CD4-positive, CD25-positive, alpha-beta regulatory T cell (primary cell): ENCODE measurements at regions not wholly inside any gene's neighbourhood (a gene's known extent, or its start where the extent isn't known, plus 50 kb on each side); places are given as distances from the start of the nearest gene placed in this dataset.
A peak's percentile ranks its signal among the peaks of the same experiment; 100 is the strongest.

Experiments
- ATAC-seq, 2 donors: fragments of 150-1000 bp; cut with Tn5 transposase; one replicate each; pipeline ENCODE4 v1.10.0; 2021; ENCODE audit warnings: low read depth in 2 of 2, moderate number of reproducible peaks in 2 of 2, moderate library complexity in 1 of 2
- DNase-seq, 3 donors: peaks; one replicate each; pipeline versions ENCODE4 v3.0.0 to v3.0.0-alpha.2; 2012 to 2022; ENCODE audit warnings: mixed read lengths in 1 of 3
- H3K27ac ChIP-seq: one replicate; pipeline ENCODE4 v1.7.0; 2013; ENCODE audit warnings: mild to moderate bottlenecking, low read length; ENCODE audit not compliant: insufficient read depth, poor library complexity, severe bottlenecking
- H3K27me3 ChIP-seq: one replicate; pipeline ENCODE4 v1.7.0; 2013; ENCODE audit warnings: low read length; ENCODE audit not compliant: control insufficient read depth, insufficient read depth
- H3K36me3 ChIP-seq: one replicate; pipeline ENCODE4 v1.7.0; 2013; ENCODE audit warnings: mild to moderate bottlenecking, low read length, moderate library complexity; ENCODE audit not compliant: control insufficient read depth, insufficient read depth
- H3K4me1 ChIP-seq: 2 replicates; pipeline ENCODE4 v1.7.0; 2013; ENCODE audit warnings: mild to moderate bottlenecking, low read length; ENCODE audit not compliant: insufficient read depth, control insufficient read depth, poor library complexity, severe bottlenecking
- H3K4me3 ChIP-seq: one replicate; pipeline ENCODE4 v1.7.0; 2013; ENCODE audit warnings: low read depth, mild to moderate bottlenecking, low read length, moderate library complexity
- H3K9me3 ChIP-seq, 2 experiments: 1 replicate in 1 of 2; 2 replicates in 1 of 2; pipeline ENCODE4 v1.7.0; 2013; ENCODE audit warnings: low read length in 2 of 2, mild to moderate bottlenecking in 1 of 2, moderate library complexity in 1 of 2; ENCODE audit not compliant: control insufficient read depth in 2 of 2
- H3K27ac Mint-ChIP-seq, 3 donors: one replicate each; pipeline ENCODE4 v1.8.0; 2020 to 2022; ENCODE audit warnings: mild to moderate bottlenecking in 3 of 3, mixed read lengths in 3 of 3, moderate library complexity in 2 of 3
- H3K27me3 Mint-ChIP-seq: one replicate; pipeline ENCODE4 v1.8.0; 2022; ENCODE audit warnings: mild to moderate bottlenecking, mixed read lengths
- H3K36me3 Mint-ChIP-seq: one replicate; pipeline ENCODE4 v1.8.0; 2020; ENCODE audit warnings: mixed read lengths
- H3K4me1 Mint-ChIP-seq, 4 donors: one replicate each; pipeline ENCODE4 v1.8.0; 2020 to 2022; ENCODE audit warnings: mixed read lengths in 4 of 4, mild to moderate bottlenecking in 1 of 4
- H3K4me3 Mint-ChIP-seq, 4 donors: one replicate each; pipeline ENCODE4 v1.8.0; 2020 to 2022; ENCODE audit warnings: mild to moderate bottlenecking in 4 of 4, mixed read lengths in 4 of 4, moderate library complexity in 3 of 4
- H3K9me3 Mint-ChIP-seq, 7 donors: one replicate each; pipeline ENCODE4 v1.8.0; 2020 to 2022; ENCODE audit warnings: mixed read lengths in 7 of 7, mild to moderate bottlenecking in 3 of 7, moderate library complexity in 2 of 7

GRCh38 chr21:25361765-25362164, 245.5 kb downstream of the MRPL39 start:
- Mint-ChIP-seq H3K27me3 (peaks cover 8% of the 10 kb centered on the region), H3K36me3 (no peaks in the 10 kb centered on the region), H3K4me3 (no peak overlapping the region), H3K9me3 (peaks cover 0 to 2% (median 0%) of the 10 kb centered on the region in 7 donors), H3K4me1 (no peaks in the 10 kb centered on the region), H3K27ac (no peak overlapping the region)
- DNase-seq: no peak
- no peaks in the 10 kb centered on the region for H3K9me3 ChIP-seq
- H3K27me3 ChIP-seq: no peaks in the 10 kb centered on the region
- H3K4me1 ChIP-seq: no peaks in the 10 kb centered on the region
- no peaks in the 10 kb centered on the region for H3K36me3 ChIP-seq
- no peak for ATAC-seq
- H3K4me3 ChIP-seq: no peak overlapping the region
- no peak overlapping the region for H3K27ac ChIP-seq

GRCh38 chr21:25361097-25361496, 246.2 kb downstream of the MRPL39 start:
- H3K4me3 Mint-ChIP-seq: no peak overlapping the region
- no peak overlapping the region for H3K27ac Mint-ChIP-seq
- ATAC-seq (no peak), DNase-seq (no peak)
- Histone ChIP-seq H3K27ac (no peak overlapping the region), H3K9me3 (no peaks in the 10 kb centered on the region), H3K4me1 (no peaks in the 10 kb centered on the region), H3K4me3 (no peak overlapping the region), H3K27me3 (no peaks in the 10 kb centered on the region), H3K36me3 (no peaks in the 10 kb centered on the region)
- H3K27me3 Mint-ChIP-seq: peaks cover 2% of the 10 kb centered on the region
- no peaks in the 10 kb centered on the region for H3K4me1 Mint-ChIP-seq
- no peaks in the 10 kb centered on the region for H3K36me3 Mint-ChIP-seq
- H3K9me3 Mint-ChIP-seq: peaks cover 0 to 2% (median 0%) of the 10 kb centered on the region in 7 donors

- H3K4me3 Mint-ChIP-seq: no peak overlapping the region
- no peaks in the 10 kb centered on the region for H3K36me3 ChIP-seq
- H3K27me3 ChIP-seq: no peaks in the 10 kb centered on the region
- H3K4me1 ChIP-seq: no peaks in the 10 kb centered on the region
- ATAC-seq (no peak), DNase-seq (no peak)
- no peaks in the 10 kb centered on the region for H3K36me3 Mint-ChIP-seq
- no peaks in the 10 kb centered on the region for H3K27me3 Mint-ChIP-seq
- H3K4me1 Mint-ChIP-seq: no peaks in the 10 kb centered on the region
- no peak overlapping the region for H3K4me3 ChIP-seq
- H3K27ac ChIP-seq: no peak overlapping the region
- no peaks in the 10 kb centered on the region for H3K9me3 ChIP-seq
- H3K9me3 Mint-ChIP-seq: peaks cover 0 to 3% (median 0%) of the 10 kb centered on the region in 7 donors
- H3K27ac Mint-ChIP-seq: no peak overlapping the region
These were observed 246.7 kb downstream of the MRPL39 start for GRCh38 chr21:25360593-25360992.

- Mint-ChIP-seq H3K27me3 (no peaks in the 10 kb centered on the region), H3K9me3 (peaks cover 0 to 7% (median 0%) of the 10 kb centered on the region in 7 donors), H3K27ac (no peak overlapping the region), H3K4me1 (no peaks in the 10 kb centered on the region), H3K36me3 (no peaks in the 10 kb centered on the region), H3K4me3 (no peak overlapping the region)
- DNase-seq (no peak), ATAC-seq (no peak)
- Histone ChIP-seq H3K4me3 (no peak overlapping the region), H3K27ac (no peak overlapping the region), H3K9me3 (no peaks in the 10 kb centered on the region), H3K4me1 (no peaks in the 10 kb centered on the region), H3K36me3 (no peaks in the 10 kb centered on the region), H3K27me3 (no peaks in the 10 kb centered on the region)
These were observed 247.6 kb downstream of the MRPL39 start for GRCh38 chr21:25359724-25360123.

GRCh38 chr21:25350056-25350455, 257.2 kb downstream of the MRPL39 start:
- H3K9me3 Mint-ChIP-seq: peaks cover 0 to 7% (median 0%) of the 10 kb centered on the region in 7 donors
- peaks cover 6% of the 10 kb centered on the region for H3K27me3 Mint-ChIP-seq
- H3K27ac Mint-ChIP-seq: no peak overlapping the region
- no peak overlapping the region for H3K4me3 ChIP-seq
- H3K9me3 ChIP-seq: no peaks in the 10 kb centered on the region
- H3K4me1 ChIP-seq: no peaks in the 10 kb centered on the region
- H3K27me3 ChIP-seq: peaks cover 2% of the 10 kb centered on the region
- no peak for ATAC-seq
- H3K36me3 Mint-ChIP-seq: no peaks in the 10 kb centered on the region
- no peak overlapping the region for H3K27ac ChIP-seq
- DNase-seq: peak in 1 of 3 donors; percentile 18
- H3K4me1 Mint-ChIP-seq: no peaks in the 10 kb centered on the region
- no peaks in the 10 kb centered on the region for H3K36me3 ChIP-seq
- H3K4me3 Mint-ChIP-seq: no peak overlapping the region

DNA sequence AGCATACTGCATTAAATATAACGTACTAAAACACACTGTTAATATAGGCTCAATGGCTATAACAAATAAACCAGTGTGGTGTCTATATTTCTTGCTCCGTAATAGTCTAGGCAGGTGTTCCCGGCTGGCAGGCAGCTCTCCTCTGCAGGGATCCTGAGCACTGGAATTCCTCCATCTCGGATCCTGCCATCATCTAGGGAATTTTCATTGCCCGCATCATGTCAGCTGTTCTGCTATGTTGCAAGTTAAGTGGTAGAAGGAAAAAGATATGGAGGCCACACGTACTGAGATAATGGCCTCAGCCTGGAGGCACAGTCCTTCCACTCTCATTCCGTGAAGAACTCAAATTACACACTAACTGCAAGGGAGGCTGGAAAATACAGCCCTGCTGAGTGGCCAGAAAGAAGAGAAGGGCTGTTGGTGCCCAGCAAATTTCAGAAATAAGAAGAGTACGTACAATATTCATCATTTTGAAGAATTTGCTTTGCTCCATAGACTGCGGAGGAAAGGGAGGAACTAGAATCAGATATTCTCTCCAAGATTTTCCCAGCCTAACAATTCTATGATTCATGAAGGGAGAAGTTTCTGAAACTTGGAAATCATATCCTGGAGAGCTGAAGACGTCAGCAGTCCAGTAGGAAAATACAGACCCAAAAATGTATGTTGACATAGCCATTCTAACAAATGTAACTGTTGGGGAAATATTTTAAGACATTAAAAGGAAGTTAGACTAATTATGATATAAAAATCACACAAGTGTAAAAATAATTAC, 263.3 kb downstream of the MRPL39 start:
- DNase-seq: no peak
- H3K36me3 ChIP-seq: no peaks in the 10 kb centered on the region
- no peak overlapping the region for H3K4me3 ChIP-seq
- no peaks in the 10 kb centered on the region for H3K9me3 ChIP-seq
- Mint-ChIP-seq H3K27me3 (peaks cover 9% of the 10 kb centered on the region), H3K27ac (no peak overlapping the region), H3K4me1 (no peaks in the 10 kb centered on the region), H3K9me3 (peaks cover 0 to 9% (median 0%) of the 10 kb centered on the region in 7 donors), H3K36me3 (no peaks in the 10 kb centered on the region), H3K4me3 (no peak overlapping the region)
- H3K27me3 ChIP-seq: no peaks in the 10 kb centered on the region
- ATAC-seq: no peak
- H3K4me1 ChIP-seq: no peaks in the 10 kb centered on the region
- H3K27ac ChIP-seq: no peak overlapping the region

DNA sequence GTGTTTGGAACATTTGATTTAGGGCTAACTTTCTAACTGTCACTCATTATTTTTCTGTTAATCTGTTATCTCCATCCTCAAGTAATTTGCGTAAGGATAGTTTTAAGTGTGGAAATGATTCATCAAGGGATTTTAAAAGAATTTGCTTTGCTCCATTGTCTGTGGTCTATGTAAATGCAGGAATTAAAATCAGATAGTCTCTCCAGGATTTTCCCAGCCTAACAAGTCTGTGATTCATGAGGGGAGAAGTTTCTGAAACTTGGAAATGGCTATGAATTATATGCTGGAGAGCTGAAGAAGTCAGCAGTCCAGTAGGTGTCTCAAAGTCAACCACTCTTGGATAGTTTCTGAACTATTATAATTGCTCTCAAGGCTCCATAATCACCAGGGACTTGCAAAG, 264.5 kb downstream of the MRPL39 start:
- H3K27ac ChIP-seq: no peak overlapping the region
- no peak overlapping the region for H3K4me3 ChIP-seq
- H3K9me3 ChIP-seq: no peaks in the 10 kb centered on the region
- H3K4me3 Mint-ChIP-seq: no peak overlapping the region
- H3K4me1 ChIP-seq: no peaks in the 10 kb centered on the region
- DNase-seq: no peak
- no peaks in the 10 kb centered on the region for H3K36me3 ChIP-seq
- H3K9me3 Mint-ChIP-seq: peaks cover 0 to 4% (median 0%) of the 10 kb centered on the region in 7 donors
- no peaks in the 10 kb centered on the region for H3K4me1 Mint-ChIP-seq
- H3K27ac Mint-ChIP-seq: no peak overlapping the region
- no peaks in the 10 kb centered on the region for H3K36me3 Mint-ChIP-seq
- peaks cover 9% of the 10 kb centered on the region for H3K27me3 Mint-ChIP-seq
- no peaks in the 10 kb centered on the region for H3K27me3 ChIP-seq
- no peak for ATAC-seq

DNA sequence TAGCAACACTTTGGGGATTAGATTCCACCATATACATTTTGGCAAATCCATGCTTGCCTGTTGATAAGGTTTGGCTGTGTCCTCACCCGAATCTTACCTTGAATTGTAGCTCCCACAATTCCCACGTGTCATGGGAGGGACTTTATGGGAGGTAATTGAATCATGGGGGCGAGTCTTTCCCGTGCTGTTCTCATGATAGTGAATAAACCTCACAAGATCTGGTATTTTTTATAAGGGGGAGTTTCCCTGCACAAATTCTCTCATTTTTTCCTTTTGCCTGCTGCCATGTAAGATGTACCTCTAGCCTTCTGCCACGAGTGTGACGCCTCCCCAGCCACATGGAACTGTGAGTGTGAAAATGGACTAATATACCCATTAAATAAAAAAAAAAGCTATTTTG, 265.3 kb downstream of the MRPL39 start:
- Mint-ChIP-seq H3K36me3 (no peaks in the 10 kb centered on the region), H3K27ac (no peak overlapping the region), H3K27me3 (peaks cover 9% of the 10 kb centered on the region), H3K4me3 (no peak overlapping the region), H3K9me3 (peaks cover 0 to 3% (median 0%) of the 10 kb centered on the region in 7 donors), H3K4me1 (no peaks in the 10 kb centered on the region)
- no peak for DNase-seq
- Histone ChIP-seq H3K4me3 (no peak overlapping the region), H3K9me3 (no peaks in the 10 kb centered on the region), H3K4me1 (no peaks in the 10 kb centered on the region), H3K27ac (no peak overlapping the region), H3K36me3 (no peaks in the 10 kb centered on the region), H3K27me3 (no peaks in the 10 kb centered on the region)
- ATAC-seq: no peak
